ENCODE measurements at regions not wholly inside any gene's neighbourhood (a gene's known extent, or its start where the extent isn't known, plus 50 kb on each side); places are given as distances from the start of the nearest gene placed in this dataset.

DNA sequence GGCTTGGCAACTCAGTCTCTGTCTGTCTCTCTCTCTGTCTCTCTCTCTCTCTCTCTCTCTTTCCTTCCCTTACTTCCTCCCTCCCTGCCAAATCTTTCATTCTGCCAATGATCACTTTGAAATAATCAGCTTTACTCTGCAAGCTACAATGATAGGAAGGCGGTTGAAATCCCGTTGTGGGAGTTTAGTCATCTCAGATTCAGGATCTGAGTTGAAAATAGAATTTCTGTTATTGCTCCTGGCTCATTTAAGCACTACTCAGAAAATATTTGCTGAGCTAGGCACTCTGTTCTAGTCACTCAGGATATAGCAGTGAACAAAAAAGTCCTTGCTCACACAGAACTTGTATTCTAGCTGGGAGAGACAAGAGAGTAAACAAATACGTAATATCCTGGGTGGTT is 56.3 kb upstream of the DCTD start:
- TF ChIP-seq, protein P1, sequence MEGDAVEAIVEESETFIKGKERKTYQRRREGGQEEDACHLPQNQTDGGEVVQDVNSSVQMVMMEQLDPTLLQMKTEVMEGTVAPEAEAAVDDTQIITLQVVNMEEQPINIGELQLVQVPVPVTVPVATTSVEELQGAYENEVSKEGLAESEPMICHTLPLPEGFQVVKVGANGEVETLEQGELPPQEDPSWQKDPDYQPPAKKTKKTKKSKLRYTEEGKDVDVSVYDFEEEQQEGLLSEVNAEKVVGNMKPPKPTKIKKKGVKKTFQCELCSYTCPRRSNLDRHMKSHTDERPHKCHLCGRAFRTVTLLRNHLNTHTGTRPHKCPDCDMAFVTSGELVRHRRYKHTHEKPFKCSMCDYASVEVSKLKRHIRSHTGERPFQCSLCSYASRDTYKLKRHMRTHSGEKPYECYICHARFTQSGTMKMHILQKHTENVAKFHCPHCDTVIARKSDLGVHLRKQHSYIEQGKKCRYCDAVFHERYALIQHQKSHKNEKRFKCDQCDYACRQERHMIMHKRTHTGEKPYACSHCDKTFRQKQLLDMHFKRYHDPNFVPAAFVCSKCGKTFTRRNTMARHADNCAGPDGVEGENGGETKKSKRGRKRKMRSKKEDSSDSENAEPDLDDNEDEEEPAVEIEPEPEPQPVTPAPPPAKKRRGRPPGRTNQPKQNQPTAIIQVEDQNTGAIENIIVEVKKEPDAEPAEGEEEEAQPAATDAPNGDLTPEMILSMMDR (IDR thresholded peaks at IDR 0.05), result no peak
- TF ChIP-seq POLR2A (IDR thresholded peaks at IDR 0.05) (no peak), POLR2AphosphoS5 (IDR thresholded peaks at IDR 0.05; ENCODE audit: insufficient read depth in 1 of 2, low read depth in 1 of 2) (no peak)

Measured in vagina (tissue), 2 donors.